Esophagus muscularis mucosa (tissue), 4 donors: ENCODE measurements at regions not wholly inside any gene's neighbourhood (a gene's known extent, or its start where the extent isn't known, plus 50 kb on each side); places are given as distances from the start of the nearest gene placed in this dataset.

Source experiments
- CTCF ChIP-seq, 3 experiments: fragments of 200-600 bp in 2 of 3; fragments of 450-650 bp in 1 of 3; sonication (generic) in 2 of 3; IDR thresholded peaks; one replicate each; pipeline ENCODE4 v1.5.1; 2017 to 2019; ENCODE audit warnings: antibody characterized with exemption in 3 of 3, mild to moderate bottlenecking in 2 of 3, moderate library complexity in 1 of 3
- EP300 ChIP-seq: sonication (generic); formaldehyde crosslinking; IDR thresholded peaks from one replicate; pipeline ENCODE4 v1.6.1; 2017; ENCODE audit warnings: antibody characterized with exemption
- POLR2A ChIP-seq: fragments of 450-650 bp; IDR thresholded peaks from one replicate; pipeline ENCODE4 v1.6.1; 2017; ENCODE audit warnings: antibody characterized with exemption, moderate library complexity, mild to moderate bottlenecking, low read depth

- TF ChIP-seq EP300: no peak
- no peak for TF ChIP-seq POLR2A
- TF ChIP-seq CTCF (IDR thresholded peaks at IDR 0.05): no peak
Measured at GRCh38 chr5:67319935-67320725, 123.5 kb upstream of the CD180 start.
